ENCODE measurements at regions not wholly inside any gene's neighbourhood (a gene's known extent, or its start where the extent isn't known, plus 50 kb on each side); places are given as distances from the start of the nearest gene placed in this dataset.

- Histone ChIP-seq H3K4me1 (no peaks in the 10 kb centered on the region), H3K36me3 (no peaks in the 10 kb centered on the region), H3K9me3 (no peaks in the 10 kb centered on the region), H3K4me3 (no peak overlapping the region), H3K27ac (no peak overlapping the region), H3K27me3 (peaks cover 0 to under 1% of the 10 kb centered on the region in 2 donors)
- ATAC-seq, result no peak
- no peak for DNase-seq
- TF ChIP-seq CTCF (IDR thresholded peaks at IDR 0.05) (no peak), POLR2A (IDR thresholded peaks at IDR 0.05) (no peak)
- intact Hi-C loops (cut with DNase I), result no loop called here
- WGBS (ENCODE audit: insufficient coverage, low coverage, low lambda C conversion rate, missing lambda C conversion rate), result 52% methylated on average over 8 of the region's 9 CpGs
Observed at GRCh38 chr6:165983112-165984072, 184.3 kb downstream of the TBXT start.

DNA sequence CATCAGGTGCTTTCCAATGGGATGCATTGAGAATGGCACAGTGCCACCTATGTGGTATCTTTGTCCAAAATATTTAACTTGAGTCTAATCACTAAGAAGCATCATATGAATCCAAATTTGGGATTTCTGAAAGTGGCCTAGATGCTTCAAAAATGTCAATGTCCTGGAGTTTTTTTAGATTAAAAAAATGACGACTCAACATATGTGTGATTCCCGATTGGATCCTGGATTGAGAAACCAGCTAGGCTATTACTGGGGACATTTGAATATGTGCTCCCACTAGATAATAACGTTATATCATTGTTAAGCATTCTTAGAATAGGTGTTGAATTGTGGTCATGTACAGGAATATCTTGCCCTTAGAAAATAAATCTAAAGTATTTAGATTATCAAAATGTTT lies 189.2 kb downstream of the TBXT start:
- no peak for DNase-seq
- no peaks in the 10 kb centered on the region for H3K36me3 ChIP-seq
- H3K9me3 ChIP-seq, result no peaks in the 10 kb centered on the region
- no peak for ATAC-seq
- 58% methylated on average over 3 of the region's 3 CpGs for WGBS (ENCODE audit: insufficient coverage, low coverage, low lambda C conversion rate, missing lambda C conversion rate)
- H3K4me1 ChIP-seq, result no peaks in the 10 kb centered on the region
- intact Hi-C loops (cut with DNase I), result no loop called here
- no peak overlapping the region for H3K4me3 ChIP-seq
- H3K27ac ChIP-seq, result no peak overlapping the region
- H3K27me3 ChIP-seq, result no peaks in the 10 kb centered on the region
- TF ChIP-seq CTCF (IDR thresholded peaks at IDR 0.05), result no peak

DNA sequence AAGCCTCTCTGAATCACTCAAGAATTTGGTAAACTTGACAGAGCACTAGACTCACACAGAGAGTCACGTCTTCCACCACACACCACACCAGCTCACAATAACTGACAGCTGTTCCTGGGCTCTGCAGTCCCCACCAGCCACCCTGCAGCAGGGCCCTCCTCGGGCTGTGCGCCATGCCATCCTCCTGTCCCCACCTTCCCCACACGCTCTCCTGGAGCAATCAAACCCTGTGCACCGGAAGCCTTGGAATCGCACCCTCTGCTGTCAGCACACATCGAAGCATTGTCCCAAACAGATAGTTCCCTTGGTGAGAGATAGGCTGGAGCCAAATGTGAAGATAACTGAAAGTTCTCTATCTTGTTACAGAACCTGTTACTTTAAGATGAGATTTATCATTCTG lies 191.0 kb downstream of the TBXT start:
- ATAC-seq (peak in 1 of 4 donors; percentile 22), DNase-seq (no peak)
- H3K9me3 ChIP-seq, result no peaks in the 10 kb centered on the region
- no peaks in the 10 kb centered on the region for H3K27me3 ChIP-seq
- no peak overlapping the region for H3K27ac ChIP-seq
- no peak overlapping the region for H3K4me3 ChIP-seq
- 52% methylated on average over 4 of the region's 7 CpGs for WGBS (ENCODE audit: insufficient coverage, low coverage, low lambda C conversion rate, missing lambda C conversion rate)
- no peaks in the 10 kb centered on the region for H3K4me1 ChIP-seq
- H3K36me3 ChIP-seq, result no peaks in the 10 kb centered on the region
- intact Hi-C loops (cut with DNase I), result no loop called here
- no peak for TF ChIP-seq CTCF (IDR thresholded peaks at IDR 0.05)
- no peak for TF ChIP-seq POLR2A (IDR thresholded peaks at IDR 0.05)

DNA sequence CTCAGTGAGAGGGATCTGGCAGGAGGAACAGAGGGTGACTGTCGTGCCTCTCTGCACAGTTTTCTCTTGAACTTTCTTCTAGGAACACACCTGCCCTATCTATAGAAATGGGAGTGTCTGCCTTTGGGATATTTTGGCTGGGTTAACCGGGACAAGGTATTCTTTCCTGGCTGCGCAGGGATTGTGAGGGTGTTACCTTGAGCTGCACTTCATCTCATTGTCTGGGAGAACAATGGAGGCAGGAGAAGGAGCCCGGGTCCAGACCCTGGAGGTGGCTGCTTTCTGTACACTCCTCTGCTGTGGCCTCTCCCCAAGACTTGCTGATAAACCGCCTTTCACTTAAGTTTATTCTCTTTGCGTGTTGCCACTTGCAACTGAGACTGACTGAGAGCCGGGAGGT lies 192.8 kb downstream of the TBXT start:
- ATAC-seq (no peak), DNase-seq (no peak)
- no peaks in the 10 kb centered on the region for H3K36me3 ChIP-seq
- H3K9me3 ChIP-seq, result no peaks in the 10 kb centered on the region
- no peak overlapping the region for H3K4me3 ChIP-seq
- H3K27ac ChIP-seq, result no peak overlapping the region
- H3K4me1 ChIP-seq, result no peaks in the 10 kb centered on the region
- intact Hi-C loops (cut with DNase I), result no loop called here
- no peaks in the 10 kb centered on the region for H3K27me3 ChIP-seq
- 38% methylated on average over 7 of the region's 7 CpGs for WGBS (ENCODE audit: insufficient coverage, low coverage, low lambda C conversion rate, missing lambda C conversion rate)
- TF ChIP-seq POLR2A (IDR thresholded peaks at IDR 0.05) (no peak), CTCF (IDR thresholded peaks at IDR 0.05) (no peak)

Measured in right lobe of liver (tissue), 6 donors.